Sigmoid colon (tissue), 4 donors: ENCODE measurements at regions not wholly inside any gene's neighbourhood (a gene's known extent, or its start where the extent isn't known, plus 50 kb on each side); places are given as distances from the start of the nearest gene placed in this dataset.

Experiments
- CTCF ChIP-seq, 4 experiments: fragments of 450-650 bp in 3 of 4; fragments of 200-600 bp in 1 of 4; IDR thresholded peaks; one replicate each; pipeline ENCODE4 v1.5.1; 2016 to 2019; ENCODE audit warnings: antibody characterized with exemption in 4 of 4, mild to moderate bottlenecking in 3 of 4, moderate library complexity in 2 of 4
- EP300 ChIP-seq, 4 donors: sonication (generic); formaldehyde crosslinking; IDR thresholded peaks; one replicate each; pipeline ENCODE4 v1.6.1; 2017; ENCODE audit warnings: antibody characterized with exemption in 4 of 4

GRCh38 chr13:63129995-63130394 lies 1714.3 kb upstream of the PCDH20 start:
- TF ChIP-seq EP300 (IDR thresholded peaks at IDR 0.05) (no peak), CTCF (IDR thresholded peaks at IDR 0.05) (no peak)
